A673 (cell line): ENCODE measurements at regions not wholly inside any gene's neighbourhood (a gene's known extent, or its start where the extent isn't known, plus 50 kb on each side); places are given as distances from the start of the nearest gene placed in this dataset.

Experiments
- BruUV-seq: library from RNA; stranded (reverse); fragments of 400-500 nt; replicated peaks from 2 replicates; lab custom pipeline; 2021; lab: Mats Ljungman, UMichigan
- CTCF ChIA-PET: fragments of 300-600 bp; sonication (Branson Sonifier 250); formaldehyde crosslinking; loops from one replicate; lab custom pipeline; 2022; ENCODE audit warnings: antibody characterized with exemption; lab: Charles Lee
- POLR2A ChIA-PET: fragments of 300-600 bp; sonication (Branson Sonifier 250); formaldehyde crosslinking; loops from one replicate; lab custom pipeline; 2022; ENCODE audit warnings: antibody characterized with exemption; ENCODE audit not compliant: low non-redundant PET; lab: Charles Lee
- DNase-seq: peaks from one replicate; pipeline ENCODE4 v3.0.0-alpha.2; 2015; ENCODE audit warnings: low spot score
- H3K27ac ChIP-seq: fragments of 200-600 bp; sonication (generic); 2 replicates; pipeline ENCODE4 v1.5.1; 2016; ENCODE audit warnings: mixed run types, low read depth, mild to moderate bottlenecking, mixed read lengths, antibody characterized with exemption, low read length; ENCODE audit not compliant: poor library complexity, severe bottlenecking
- H3K27me3 ChIP-seq: fragments of 200-600 bp; sonication (generic); replicated peaks from 2 replicates; pipeline ENCODE4 v1.6.1; 2017; ENCODE audit warnings: mixed run types, low read depth, mild to moderate bottlenecking, mixed read lengths, antibody characterized with exemption, low read length; ENCODE audit not compliant: insufficient read depth, poor library complexity
- H3K36me3 ChIP-seq: fragments of 200-600 bp; sonication (generic); 2 replicates; pipeline ENCODE4 v1.6.1; 2016; ENCODE audit warnings: mixed run types, mild to moderate bottlenecking, mixed read lengths, antibody characterized with exemption, low read length; ENCODE audit not compliant: insufficient read depth, poor library complexity, severe bottlenecking
- H3K4me1 ChIP-seq: fragments of 200-600 bp; sonication (generic); 2 replicates; pipeline ENCODE4 v1.6.1; 2017; ENCODE audit warnings: mixed run types, mild to moderate bottlenecking, mixed read lengths, antibody characterized with exemption, low read length; ENCODE audit not compliant: insufficient read depth, poor library complexity, severe bottlenecking
- H3K4me3 ChIP-seq: fragments of 200-600 bp; sonication (generic); 2 replicates; pipeline ENCODE4 v1.5.1; 2016; ENCODE audit warnings: low read depth, mixed run types, mild to moderate bottlenecking, mixed read lengths, low read length; ENCODE audit not compliant: poor library complexity, severe bottlenecking
- H3K9me3 ChIP-seq: fragments of 200-600 bp; sonication (generic); 2 replicates; pipeline ENCODE4 v1.6.1; 2016; ENCODE audit warnings: mixed run types, low read depth, mild to moderate bottlenecking, mixed read lengths, antibody characterized with exemption, low read length; ENCODE audit not compliant: poor library complexity, severe bottlenecking
- EZH2 ChIP-seq: fragments of 200-600 bp; sonication (generic); IDR thresholded peaks from 2 replicates; pipeline ENCODE4 v1.6.1; 2017; ENCODE audit warnings: borderline replicate concordance, low read depth, mild to moderate bottlenecking, mixed read lengths, antibody characterized with exemption, low read length; ENCODE audit not compliant: poor library complexity, severe bottlenecking
- intact Hi-C: fragments of 100-400 bp; cut with micrococcal nuclease; formaldehyde crosslinking; loops from one replicate; pipeline ENCODE4 v1.10.0; 2022; ENCODE audit not compliant: unreplicated experiment
- TF ChIP-seq, protein P1 (sequence below): fragments of 300-800, 200-600 bp; sonication (generic); conservative IDR thresholded peaks from 2 replicates; pipeline ENCODE4 v1.5.1; 2017; ENCODE audit warnings: low read depth, mild to moderate bottlenecking, antibody characterized with exemption, low read length, moderate library complexity, mixed read lengths

DNA sequence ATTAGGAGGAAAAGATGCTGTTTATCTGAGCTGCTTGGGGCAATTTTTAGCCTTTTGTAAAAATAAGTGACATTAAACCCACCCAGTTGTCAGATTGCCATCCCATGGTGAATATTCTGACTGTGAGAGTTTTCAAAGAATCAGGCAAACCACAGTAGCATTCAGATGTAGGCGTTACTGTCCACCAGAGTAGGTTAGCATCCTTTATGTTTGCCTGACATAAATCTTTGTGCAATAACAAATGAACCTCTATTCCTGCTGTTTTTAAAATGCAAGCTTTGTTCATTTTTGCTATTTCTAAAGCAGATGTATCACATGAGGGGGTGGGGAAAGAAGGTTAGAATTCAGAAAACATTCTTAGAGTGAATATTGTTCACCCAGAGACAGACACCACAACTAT lies 427.8 kb downstream of the CDH9 start:
- intact Hi-C loops = no loop called here
- ChIA-PET CTCF (no interaction called here), POLR2A (no interaction called here)
- Histone ChIP-seq H3K27me3 (no peaks in the 10 kb centered on the region), H3K4me1 (no peaks in the 10 kb centered on the region), H3K4me3 (no peak overlapping the region), H3K27ac (no peak overlapping the region), H3K9me3 (no peaks in the 10 kb centered on the region), H3K36me3 (no peaks in the 10 kb centered on the region)
- no peak for DNase-seq
- BruUV-seq = no TSS peak
- TF ChIP-seq, protein P1, sequence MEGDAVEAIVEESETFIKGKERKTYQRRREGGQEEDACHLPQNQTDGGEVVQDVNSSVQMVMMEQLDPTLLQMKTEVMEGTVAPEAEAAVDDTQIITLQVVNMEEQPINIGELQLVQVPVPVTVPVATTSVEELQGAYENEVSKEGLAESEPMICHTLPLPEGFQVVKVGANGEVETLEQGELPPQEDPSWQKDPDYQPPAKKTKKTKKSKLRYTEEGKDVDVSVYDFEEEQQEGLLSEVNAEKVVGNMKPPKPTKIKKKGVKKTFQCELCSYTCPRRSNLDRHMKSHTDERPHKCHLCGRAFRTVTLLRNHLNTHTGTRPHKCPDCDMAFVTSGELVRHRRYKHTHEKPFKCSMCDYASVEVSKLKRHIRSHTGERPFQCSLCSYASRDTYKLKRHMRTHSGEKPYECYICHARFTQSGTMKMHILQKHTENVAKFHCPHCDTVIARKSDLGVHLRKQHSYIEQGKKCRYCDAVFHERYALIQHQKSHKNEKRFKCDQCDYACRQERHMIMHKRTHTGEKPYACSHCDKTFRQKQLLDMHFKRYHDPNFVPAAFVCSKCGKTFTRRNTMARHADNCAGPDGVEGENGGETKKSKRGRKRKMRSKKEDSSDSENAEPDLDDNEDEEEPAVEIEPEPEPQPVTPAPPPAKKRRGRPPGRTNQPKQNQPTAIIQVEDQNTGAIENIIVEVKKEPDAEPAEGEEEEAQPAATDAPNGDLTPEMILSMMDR = no peak
- no peak for TF ChIP-seq EZH2

DNA sequence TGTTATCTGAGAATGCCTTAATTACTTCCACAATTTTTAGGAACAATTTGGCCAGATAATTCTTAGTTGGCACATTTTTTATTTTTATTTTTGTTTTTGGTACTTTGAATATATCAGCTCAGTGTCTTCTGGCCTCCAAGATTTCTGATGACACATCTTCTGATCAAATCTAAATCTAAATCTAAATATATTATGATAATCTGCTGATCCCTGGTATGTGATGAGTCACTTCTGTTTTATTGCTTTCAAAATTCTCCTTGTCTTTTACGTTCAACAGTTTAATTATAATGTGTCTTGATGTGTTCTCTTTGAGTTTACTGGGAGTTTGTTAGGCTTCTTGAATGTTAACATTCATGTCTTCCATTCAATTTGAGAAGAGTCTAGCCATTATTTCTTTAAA lies 436.8 kb downstream of the CDH9 start:
- Histone ChIP-seq H3K27ac (no peak overlapping the region), H3K36me3 (no peaks in the 10 kb centered on the region), H3K27me3 (no peaks in the 10 kb centered on the region), H3K4me3 (no peak overlapping the region), H3K9me3 (no peaks in the 10 kb centered on the region), H3K4me1 (peaks cover 3% of the 10 kb centered on the region)
- no TSS peak for BruUV-seq
- DNase-seq = peak; percentile 21
- TF ChIP-seq, protein P1 = no peak
- TF ChIP-seq EZH2 = no peak
- intact Hi-C loops = no loop called here
- POLR2A ChIA-PET = no interaction called here
- CTCF ChIA-PET = no interaction called here

GRCh38 chr5:26582350-26583045 lies 455.9 kb downstream of the CDH9 start:
- H3K27ac ChIP-seq = no peak overlapping the region
- no peak overlapping the region for H3K4me3 ChIP-seq
- ChIA-PET POLR2A (no interaction called here), CTCF (no interaction called here)
- H3K9me3 ChIP-seq = no peaks in the 10 kb centered on the region
- TF ChIP-seq, protein P1 = no peak
- TF ChIP-seq EZH2 = no peak
- peak; percentile 1 for DNase-seq
- no peaks in the 10 kb centered on the region for H3K36me3 ChIP-seq
- BruUV-seq = no TSS peak
- no peaks in the 10 kb centered on the region for H3K27me3 ChIP-seq
- H3K4me1 ChIP-seq = no peaks in the 10 kb centered on the region
- intact Hi-C loops = no loop called here
